DMS79 treated with DMSO at 0.1 percent for 48 hours (cell line): ENCODE measurements at regions not wholly inside any gene's neighbourhood (a gene's known extent, or its start where the extent isn't known, plus 50 kb on each side); places are given as distances from the start of the nearest gene placed in this dataset.
A peak's percentile ranks its signal among the peaks of the same experiment; 100 is the strongest.

Experiments used
- DNase-seq: peaks from one replicate; lab custom pipeline; 2025; lab: John Stamatoyannopoulos, UW

DNA sequence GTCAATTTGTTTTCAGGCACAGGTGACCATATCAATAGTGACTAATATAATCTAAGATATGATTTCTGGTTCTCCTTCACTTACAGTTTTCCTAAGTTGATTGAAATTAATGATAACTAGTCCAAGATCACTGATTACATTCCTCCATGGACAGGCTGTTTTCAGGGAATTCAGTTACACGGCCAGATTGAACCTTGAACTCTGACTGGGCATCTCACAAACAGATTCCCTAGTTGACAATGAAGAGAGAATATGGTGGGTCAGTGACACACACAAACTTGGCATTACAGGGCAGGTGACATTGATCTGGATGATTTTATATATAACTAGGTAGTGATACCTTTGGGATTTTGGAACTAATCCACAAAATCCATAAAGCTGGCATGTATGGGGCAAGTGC lies 110.2 kb upstream of the EGR2 start:
- DNase-seq: no peak

DNA sequence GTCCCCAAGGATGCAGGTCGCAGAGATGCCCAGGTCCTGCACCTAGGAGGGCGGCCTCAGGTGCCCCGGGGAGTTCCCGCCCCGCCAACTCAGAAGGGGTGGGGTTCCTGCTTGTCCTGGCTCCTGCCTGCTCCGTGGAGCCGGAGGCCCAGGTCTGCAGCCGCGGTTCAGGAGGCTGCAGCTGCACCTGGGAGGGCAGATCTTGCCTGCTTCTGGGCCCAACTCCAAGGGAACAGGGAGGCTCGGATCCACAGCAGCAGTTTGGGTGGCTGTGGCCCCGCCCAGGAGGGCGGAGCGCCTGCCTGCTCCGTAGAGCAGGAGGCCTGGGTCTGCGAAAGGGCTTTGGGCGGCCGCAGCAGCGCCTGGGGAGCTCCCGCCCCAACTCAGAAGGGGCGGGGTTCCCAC lies 108.2 kb upstream of the EGR2 start:
- no peak for DNase-seq

GRCh38 chr10:62919776-62920175 lies 103.6 kb upstream of the EGR2 start:
- no peak for DNase-seq

DNA sequence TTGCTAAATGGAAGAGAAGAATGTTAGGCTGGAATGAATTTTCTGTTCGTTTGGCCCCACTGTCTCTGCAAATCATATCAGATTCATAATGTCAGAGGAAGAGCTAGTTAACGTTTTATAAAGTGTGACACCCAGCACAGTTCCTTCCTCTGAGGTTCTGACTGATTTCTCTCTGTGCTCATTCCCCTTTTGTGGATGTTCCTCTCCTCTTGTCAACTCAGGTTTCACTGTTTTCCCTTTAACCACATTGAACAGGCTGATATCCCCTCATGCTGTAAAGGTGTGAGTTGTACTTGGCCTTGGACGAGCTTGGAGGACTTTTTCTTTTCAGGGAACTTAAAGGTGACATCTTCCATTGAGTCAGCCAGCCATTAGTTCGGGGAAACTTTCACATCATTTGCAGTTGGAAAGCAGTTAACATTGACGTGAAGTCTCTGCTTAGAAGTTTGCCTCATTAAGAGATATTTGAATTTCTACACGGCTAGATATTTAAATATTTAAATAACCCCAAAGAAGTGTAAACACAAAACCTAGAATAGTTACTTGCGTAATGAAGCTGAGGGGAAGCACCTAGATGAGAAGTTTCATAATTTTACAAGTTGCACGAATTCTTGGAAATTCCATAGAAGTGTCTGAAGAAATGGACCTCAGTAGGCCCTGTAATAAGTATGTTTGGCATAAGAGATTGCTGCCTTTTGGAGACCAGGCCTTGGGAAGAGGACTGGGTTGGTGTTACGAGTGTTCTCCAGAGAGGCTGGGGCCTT lies 101.5 kb upstream of the EGR2 start:
- DNase-seq: no peak

- DNase-seq: no peak
Observed at GRCh38 chr10:62916141-62916603, 100.0 kb upstream of the EGR2 start.

DNA sequence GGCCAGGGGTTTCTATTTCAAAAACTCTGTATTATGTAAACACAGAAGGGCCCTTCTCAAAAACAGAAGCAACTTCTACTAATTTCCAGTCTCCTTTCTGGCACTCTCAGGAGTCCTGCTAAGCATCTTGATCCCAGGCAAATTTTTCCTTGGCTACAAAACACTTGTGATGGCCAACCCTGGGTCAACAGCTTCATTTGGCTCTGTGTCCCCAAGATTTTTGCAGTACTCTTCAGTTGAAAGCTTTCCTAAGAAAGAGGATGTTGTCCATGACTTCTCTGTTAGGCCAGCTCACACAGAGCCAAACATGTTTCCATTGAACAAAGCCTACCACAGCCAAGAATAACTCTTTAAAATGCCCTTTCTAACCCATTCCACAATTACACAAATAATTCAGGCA lies 99.0 kb upstream of the EGR2 start:
- no peak for DNase-seq

DNA sequence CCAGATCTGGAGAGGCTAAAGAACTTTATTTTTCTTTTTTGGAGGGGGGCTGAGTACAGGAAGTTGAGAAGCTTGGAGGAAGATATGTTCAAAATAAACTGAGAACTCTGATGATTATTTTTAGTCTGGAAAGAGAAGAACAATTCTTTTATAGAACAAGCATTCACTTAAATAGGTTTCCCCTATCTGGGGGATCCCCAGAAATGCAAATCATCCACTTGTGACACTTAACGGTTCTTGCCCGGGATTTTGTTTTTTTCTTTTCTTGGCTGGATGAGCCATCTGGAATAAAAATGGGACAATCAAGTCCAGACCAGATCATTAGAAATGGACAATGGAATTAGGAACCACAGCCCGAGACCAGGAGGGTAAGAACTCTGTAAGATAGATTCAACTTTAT lies 95.9 kb upstream of the EGR2 start:
- no peak for DNase-seq

- no peak for DNase-seq
Observed at GRCh38 chr10:62911210-62911963, 95.2 kb upstream of the EGR2 start.

GRCh38 chr10:62907470-62908212 lies 91.5 kb upstream of the EGR2 start:
- peak; percentile 26 for DNase-seq

- no peak for DNase-seq
Observed at GRCh38 chr10:62904281-62904875, 88.2 kb upstream of the EGR2 start.

GRCh38 chr10:62903828-62904227 lies 87.7 kb upstream of the EGR2 start:
- no peak for DNase-seq

DNA sequence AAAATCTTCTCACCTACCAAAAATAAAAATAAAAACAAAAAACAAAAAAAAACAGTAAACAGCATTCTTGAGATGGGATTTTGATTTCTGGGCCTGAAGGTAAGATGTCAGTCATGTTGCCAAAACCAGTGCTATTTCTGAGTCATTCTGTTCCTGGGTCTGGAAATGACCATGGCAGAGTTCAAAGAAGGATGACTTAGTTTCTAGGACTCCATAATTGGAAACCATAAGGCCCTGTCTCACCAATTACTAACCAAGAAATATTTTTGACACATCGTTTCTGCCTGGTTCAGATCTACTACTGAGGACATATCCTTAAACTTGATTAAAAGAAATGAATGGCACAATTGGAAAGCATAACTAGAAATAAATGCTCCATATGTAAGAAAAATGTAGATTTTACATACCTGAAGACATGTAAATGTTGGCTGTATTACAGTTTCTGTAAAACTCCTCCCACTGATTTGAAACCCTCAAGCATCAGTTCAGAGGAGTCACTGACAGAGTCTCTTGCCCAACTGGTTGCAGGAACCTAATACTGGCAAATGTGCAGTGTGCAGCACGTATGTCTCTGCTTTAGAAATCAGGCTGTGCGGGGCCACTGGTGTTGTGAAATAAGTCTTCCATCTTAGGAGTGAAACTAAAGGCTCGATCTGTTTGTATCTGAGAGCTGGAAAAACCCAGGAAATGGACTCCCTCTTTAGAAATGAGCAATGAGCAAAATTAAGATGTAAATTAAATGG lies 84.8 kb upstream of the EGR2 start:
- DNase-seq: no peak

GRCh38 chr10:62899311-62899710 lies 83.1 kb upstream of the EGR2 start:
- no peak for DNase-seq

DNA sequence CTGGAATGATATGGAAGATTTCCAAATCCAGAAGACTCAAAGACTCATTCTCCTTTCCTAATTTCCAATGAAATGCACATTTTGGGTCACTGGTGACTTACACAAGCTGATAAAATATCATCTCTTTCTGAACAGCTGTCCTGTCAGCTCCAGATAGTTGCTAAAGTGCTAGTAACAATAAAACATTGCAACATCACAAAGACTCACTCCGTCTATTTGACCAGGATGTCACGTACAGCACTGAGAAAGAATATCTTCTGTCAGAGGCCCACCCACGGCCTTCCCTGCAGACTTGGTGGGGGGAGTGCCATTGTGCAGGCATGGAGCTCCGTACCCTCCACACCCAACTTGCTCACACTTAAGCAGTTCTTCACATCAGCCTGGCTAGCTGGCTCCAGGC lies 78.9 kb upstream of the EGR2 start:
- DNase-seq: no peak

DNA sequence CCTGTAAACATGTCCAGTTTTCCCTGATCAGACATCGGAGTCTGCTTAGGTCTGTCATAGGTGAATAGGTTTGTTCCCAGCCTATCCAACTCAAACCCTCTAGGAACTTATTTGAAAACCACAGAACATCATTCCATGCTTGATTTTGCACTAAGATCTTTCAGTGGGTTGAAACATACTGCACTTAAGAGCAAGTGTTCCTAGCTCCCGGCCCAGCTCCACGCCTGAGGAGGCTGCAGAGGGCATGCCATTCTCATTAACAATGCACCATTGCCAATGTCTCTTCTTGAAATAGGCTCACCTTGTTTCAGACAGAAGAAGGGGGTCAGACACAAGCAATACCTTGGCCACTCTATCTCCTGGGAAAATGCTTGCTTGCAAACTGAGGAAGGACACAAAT lies 78.0 kb upstream of the EGR2 start:
- DNase-seq: no peak

DNA sequence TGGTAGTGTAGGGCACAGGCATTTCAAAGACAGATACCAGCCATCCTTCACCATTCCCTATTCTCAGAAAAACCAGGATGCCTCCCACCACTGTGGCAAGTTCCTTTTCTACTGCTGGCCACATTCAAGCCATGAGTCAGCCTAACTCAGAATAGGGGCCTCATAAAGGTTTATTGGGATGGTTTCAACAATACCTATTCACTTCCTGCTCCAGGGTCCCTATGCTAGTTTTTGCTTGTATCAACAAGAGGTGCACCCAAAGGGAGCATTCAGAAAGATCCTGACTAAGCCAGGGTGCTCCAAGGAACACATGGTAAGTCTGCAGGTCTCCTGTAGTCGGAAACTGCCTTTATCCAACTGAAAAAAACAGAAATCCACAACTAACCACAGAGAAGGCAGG lies 76.9 kb upstream of the EGR2 start:
- DNase-seq: no peak

GRCh38 chr10:62890395-62890794 lies 74.2 kb upstream of the EGR2 start:
- DNase-seq: no peak

DNA sequence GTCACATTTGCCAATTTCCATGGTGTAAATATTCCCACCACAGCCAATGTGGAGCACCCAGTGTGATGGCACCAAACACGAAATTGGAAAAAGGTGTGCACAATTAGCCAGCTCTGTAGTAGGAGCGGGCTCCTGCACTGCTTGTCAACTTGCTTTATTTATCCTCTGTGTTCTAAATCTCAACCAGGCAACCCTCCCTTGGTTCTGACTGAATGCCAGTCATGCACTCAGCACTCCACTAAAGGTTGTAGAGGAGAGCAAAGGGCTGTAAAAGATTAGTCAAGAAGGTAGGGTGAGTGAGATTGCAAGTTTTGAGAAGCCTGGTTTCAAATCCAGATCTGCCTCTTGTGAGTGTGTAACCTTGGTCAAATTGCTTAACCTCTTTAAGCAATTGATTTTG lies 71.5 kb upstream of the EGR2 start:
- no peak for DNase-seq

- DNase-seq: no peak
Observed at GRCh38 chr10:62885684-62886461, 69.7 kb upstream of the EGR2 start.

DNA sequence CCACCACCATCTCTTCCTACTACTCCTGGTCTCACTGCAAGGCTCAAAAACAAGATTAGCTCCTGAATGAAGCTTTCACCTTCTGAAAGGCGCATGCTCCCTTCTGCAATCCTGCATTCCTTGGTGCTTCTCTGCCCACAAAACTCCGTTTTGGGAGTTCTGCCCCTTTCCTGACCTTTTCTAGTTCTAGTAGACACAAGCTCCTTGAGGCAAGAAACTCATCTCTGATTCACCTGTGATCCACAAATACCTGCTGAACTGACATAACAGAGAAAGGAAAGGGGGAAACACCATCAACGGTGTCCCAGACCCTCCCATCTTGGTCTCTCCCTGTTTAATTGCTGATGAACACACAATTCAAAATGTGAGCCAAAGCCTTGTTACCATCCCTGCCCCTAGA lies 64.0 kb upstream of the EGR2 start:
- DNase-seq: no peak

DNA sequence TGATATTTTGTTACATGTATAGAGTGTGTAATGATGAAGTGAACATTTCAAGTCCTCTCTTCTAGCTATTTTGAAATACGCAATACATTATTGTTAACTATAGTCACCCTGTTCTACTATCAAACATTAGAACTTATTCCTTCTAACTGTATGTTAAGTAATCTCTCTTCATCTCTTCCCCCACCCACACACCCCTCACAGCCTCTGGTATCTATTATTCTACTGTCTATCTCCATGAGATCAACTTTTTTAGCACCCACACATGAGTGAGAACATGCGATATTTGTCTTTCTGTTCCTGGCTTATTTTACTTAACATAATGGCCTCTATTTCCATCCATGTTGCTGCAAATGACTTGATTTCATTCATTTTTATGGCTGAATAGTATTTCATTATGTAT lies 57.7 kb upstream of the EGR2 start:
- no peak for DNase-seq
